GM18867 (cell line): ENCODE measurements at regions not wholly inside any gene's neighbourhood (a gene's known extent, or its start where the extent isn't known, plus 50 kb on each side); places are given as distances from the start of the nearest gene placed in this dataset.

Experiments
- ATAC-seq: cut with Tn5 transposase; IDR thresholded peaks from one replicate; pipeline ENCODE4 v1.9.1; 2021; ENCODE audit warnings: mild to moderate bottlenecking, moderate library complexity; ENCODE audit not compliant: unreplicated experiment

GRCh38 chr15:97071668-97072067, 741.2 kb downstream of the NR2F2 start:
- no peak for ATAC-seq

GRCh38 chr15:97072545-97072944, 742.0 kb downstream of the NR2F2 start:
- no peak for ATAC-seq

GRCh38 chr15:97076011-97076410, 745.5 kb downstream of the NR2F2 start:
- ATAC-seq, result no peak

- no peak for ATAC-seq
Observed at GRCh38 chr15:97077975-97078374, 747.5 kb downstream of the NR2F2 start.

GRCh38 chr15:97078591-97078990, 748.1 kb downstream of the NR2F2 start:
- no peak for ATAC-seq

GRCh38 chr15:97081666-97082226, 751.2 kb downstream of the NR2F2 start:
- ATAC-seq, result no peak

- no peak for ATAC-seq
Observed at GRCh38 chr15:97082830-97083229, 752.3 kb downstream of the NR2F2 start.

GRCh38 chr15:97084650-97085049, 754.1 kb downstream of the NR2F2 start:
- ATAC-seq, result no peak

- ATAC-seq, result no peak
Observed at GRCh38 chr15:97085731-97086130, 755.2 kb downstream of the NR2F2 start.

- no peak for ATAC-seq
Observed at GRCh38 chr15:97087006-97087741, 756.7 kb downstream of the NR2F2 start.

- ATAC-seq, result no peak
Observed at GRCh38 chr15:97091093-97091492, 760.6 kb downstream of the NR2F2 start.

- ATAC-seq, result no peak
Observed at GRCh38 chr15:97092656-97093055, 762.2 kb downstream of the NR2F2 start.

- ATAC-seq, result no peak
Observed at GRCh38 chr15:97096303-97096835, 765.9 kb downstream of the NR2F2 start.

- ATAC-seq, result no peak
Observed at GRCh38 chr15:97099040-97099439, 768.5 kb downstream of the NR2F2 start.

- ATAC-seq, result no peak
Observed at GRCh38 chr15:97101572-97101971, 771.1 kb downstream of the NR2F2 start.

- no peak for ATAC-seq
Observed at GRCh38 chr15:97114900-97115760, 784.6 kb downstream of the NR2F2 start.

- ATAC-seq, result no peak
Observed at GRCh38 chr15:97115761-97116070, 785.2 kb downstream of the NR2F2 start.

GRCh38 chr15:97124790-97125189, 794.3 kb downstream of the NR2F2 start:
- ATAC-seq, result no peak

- no peak for ATAC-seq
Observed at GRCh38 chr15:97126553-97127233, 796.2 kb downstream of the NR2F2 start.

- no peak for ATAC-seq
Observed at GRCh38 chr15:97129674-97130073, 799.2 kb downstream of the NR2F2 start.

GRCh38 chr15:97140216-97140615, 809.7 kb downstream of the NR2F2 start:
- ATAC-seq, result no peak
